GM19043 (cell line): ENCODE measurements at regions not wholly inside any gene's neighbourhood (a gene's known extent, or its start where the extent isn't known, plus 50 kb on each side); places are given as distances from the start of the nearest gene placed in this dataset.

ENCODE experiments used
- ATAC-seq: cut with Tn5 transposase; IDR thresholded peaks from one replicate; pipeline ENCODE4 v1.9.1; 2021; ENCODE audit warnings: low read depth; ENCODE audit not compliant: unreplicated experiment

DNA sequence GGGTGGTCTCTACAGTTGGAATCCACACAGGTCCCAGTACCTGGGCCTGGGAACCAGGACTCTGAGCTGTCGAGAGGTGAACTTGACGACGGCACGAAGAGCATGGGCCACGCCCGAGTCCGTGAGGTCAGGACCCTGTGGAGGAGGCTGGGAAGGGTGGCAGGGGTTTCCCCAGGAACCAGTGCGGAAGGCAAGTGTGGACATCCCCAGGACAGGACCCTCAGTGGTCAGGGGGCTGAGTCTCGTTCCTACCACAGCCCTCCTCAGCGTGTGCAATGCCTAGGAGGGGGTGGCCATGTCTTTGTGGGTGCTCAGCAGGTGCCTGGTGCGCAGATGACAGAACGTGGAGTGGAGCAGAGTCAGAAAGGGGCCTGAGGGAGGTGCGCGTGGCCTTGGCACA is 335.6 kb upstream of the SALL3 start:
- no peak for ATAC-seq

DNA sequence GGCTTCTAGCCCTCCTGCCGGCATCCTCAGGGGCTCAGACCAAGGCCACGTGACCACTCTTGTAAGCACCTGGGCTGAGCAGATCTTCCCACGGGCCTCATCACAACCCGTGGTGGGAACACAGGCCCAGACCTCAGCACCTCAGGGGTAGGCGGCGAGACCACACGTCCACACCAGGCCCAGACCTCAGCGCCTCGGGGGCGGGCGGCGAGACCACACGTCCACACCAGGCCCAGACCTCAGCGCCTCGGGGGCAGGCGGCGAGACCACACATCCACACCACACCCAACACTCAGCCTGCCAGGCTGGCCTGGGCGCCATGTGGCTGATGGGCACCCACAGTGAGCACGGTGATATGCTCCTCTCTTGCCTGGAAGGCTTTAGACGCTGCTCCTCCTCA is 334.4 kb upstream of the SALL3 start:
- ATAC-seq, result no peak

DNA sequence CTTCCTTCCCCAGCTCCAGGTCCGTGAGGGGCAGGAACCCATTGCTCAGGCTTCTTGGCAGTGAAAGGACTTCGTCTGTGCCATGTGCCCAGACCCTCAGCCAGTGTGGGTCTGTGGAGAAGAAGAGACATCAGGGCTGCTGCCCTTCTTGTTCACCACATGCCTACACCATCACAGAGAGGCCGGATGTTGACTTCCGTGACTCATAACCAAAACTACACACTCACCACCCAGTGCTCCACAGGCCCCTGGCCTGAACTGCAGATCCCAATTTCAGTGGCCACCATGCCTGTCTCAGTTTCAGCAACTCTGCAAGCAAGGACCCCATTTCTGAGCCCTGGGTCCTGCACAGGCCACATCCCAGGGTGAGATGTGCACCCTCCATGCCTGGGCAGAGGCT is 332.6 kb upstream of the SALL3 start:
- no peak for ATAC-seq

DNA sequence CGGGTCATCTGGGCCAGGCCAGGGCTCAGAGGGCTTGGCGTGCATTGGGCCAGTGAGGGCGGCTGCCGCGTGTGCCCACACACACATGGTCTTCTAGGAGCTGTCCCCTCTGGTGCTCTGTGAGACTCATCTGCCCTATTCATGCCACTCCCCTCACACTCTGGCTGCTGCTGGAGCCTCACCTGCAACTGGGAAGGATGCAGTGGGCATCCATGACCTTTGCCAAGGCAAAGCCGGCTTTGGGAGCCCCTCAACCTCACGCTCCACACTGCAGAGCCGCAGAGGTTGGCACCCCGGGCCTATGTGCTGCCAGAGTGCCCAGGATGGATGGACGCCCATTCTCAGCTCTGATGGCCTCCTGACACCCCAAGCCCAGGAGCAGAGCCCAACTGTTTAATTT is 330.2 kb upstream of the SALL3 start:
- ATAC-seq, result no peak

DNA sequence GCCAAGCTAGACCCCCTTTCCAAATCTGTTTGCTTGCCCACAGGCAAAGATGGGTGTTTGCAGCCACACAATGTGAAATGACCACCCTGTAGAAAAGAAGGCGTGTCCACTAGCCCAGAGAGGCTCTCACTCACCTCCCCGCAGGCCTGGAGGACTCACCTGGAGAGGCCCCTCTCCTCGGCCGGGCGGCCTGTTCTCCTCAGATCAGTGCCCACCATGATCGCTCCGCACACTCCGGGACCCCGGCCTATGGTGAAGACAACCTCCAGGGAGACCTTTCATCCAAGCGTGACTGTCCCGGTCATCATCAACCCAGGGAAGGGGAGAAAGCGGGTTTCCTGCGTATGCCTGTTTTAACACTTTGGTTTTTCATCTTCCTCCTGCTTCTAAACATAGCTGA is 328.7 kb upstream of the SALL3 start:
- ATAC-seq, result no peak

DNA sequence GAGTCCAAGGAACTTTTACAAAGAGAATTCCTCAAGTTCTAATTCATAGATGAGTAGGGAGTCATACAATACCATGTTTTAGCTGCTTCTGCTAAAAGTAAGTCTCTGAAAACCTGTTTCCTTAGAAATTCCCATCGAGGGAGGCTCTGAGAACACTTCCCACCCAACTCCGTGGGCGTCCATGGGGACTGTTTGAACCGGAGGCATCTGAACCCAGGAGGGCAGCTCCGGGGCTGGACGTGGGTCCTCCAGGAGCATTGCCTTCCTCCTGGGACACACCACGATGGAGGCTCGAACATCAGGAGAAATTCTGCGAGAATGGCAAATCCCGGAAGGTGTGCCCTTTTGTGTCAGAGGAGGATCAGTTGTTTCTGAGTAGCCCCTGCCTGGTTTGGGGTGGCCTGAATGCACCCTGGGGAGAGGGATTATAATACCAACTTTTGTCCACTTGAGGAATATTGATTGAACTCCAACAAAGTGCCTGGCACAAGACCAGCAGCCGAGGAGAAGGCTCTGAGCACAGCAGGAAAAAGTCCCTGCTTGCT is 327.5 kb upstream of the SALL3 start:
- ATAC-seq, result no peak

DNA sequence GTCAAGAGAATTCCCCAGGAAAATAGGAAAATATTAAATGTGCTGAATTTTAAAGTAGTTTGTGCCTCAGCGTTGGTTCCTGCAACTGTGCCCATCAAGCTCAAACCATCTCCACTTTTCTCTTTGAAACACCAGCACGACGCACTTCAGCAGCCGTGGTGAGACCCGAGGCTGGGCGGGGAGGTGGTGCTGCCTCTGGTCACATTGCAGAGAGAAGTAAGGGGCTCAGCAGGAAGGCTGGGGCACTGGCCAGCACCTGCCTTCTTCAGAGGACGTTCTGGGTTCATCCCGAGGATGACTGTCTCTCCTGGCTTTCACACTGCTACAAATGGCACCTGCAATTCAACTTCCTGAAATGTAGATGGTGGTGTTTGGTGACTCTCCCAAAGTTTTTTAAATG is 323.7 kb upstream of the SALL3 start:
- no peak for ATAC-seq

DNA sequence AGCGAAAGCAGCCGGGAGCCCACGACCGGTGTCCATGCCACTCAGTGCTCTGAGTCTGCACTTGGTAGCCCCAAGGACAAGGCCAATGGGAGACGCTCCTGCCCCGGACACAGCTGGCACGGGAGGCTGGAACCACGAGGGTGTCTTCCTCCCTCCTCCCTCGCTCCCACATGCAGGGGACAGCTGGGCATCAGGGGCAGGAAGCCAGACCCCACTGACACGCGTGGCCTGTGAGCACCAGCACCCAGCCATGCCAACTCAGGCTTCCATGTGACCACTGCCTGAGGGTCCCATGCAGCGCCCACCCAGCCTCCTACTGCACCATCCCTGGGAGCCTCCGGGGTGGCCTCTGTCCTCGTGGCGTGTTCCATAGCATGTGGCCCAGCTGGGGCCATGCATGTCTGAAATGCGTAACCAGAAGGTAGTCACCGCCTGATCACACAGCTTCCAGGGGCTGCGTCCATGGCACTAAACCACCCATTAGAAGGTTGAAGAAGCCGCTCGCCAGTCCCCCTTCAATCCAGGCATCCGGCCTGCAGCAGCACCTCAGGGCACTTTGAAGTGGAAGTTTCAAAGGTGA is 323.2 kb upstream of the SALL3 start:
- no peak for ATAC-seq

DNA sequence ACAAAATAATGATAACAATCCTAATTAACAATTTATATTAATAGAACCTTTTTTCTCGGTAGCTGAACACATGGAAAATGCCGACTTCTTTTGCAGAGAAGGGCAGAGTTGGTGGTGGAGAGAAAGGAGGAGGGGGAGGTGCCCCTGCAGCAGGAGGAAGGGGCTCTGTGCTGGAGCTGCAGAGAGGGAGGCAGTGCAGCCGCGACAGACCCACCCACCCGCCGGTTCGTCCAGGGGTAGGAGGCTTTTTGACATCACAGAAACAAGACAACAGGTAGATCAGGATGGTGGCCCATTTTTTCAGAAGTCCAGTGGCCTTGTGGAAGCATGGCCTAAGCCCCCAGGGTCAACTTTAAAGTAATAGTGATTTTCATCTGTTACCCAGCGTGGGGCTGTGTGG is 321.1 kb upstream of the SALL3 start:
- ATAC-seq, result no peak

DNA sequence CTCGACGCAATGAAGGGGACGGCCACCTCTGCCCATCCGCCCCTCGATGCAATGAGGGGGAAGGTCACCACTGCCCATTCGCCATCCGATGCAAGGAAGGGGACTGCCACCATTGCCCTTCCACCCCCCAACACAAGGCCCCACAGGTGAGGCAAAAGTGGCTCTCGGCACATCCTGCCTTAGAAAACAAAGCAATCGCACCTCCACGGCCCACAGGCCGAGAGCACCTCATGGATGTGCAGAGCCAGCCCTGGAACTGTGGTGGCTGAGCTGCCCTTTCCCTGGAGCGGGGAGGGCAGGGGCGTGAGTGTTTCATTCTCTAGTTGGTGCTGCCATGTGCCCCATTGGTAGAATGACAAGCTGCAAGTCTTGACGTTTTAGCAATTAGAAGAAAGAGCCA is 320.6 kb upstream of the SALL3 start:
- no peak for ATAC-seq

DNA sequence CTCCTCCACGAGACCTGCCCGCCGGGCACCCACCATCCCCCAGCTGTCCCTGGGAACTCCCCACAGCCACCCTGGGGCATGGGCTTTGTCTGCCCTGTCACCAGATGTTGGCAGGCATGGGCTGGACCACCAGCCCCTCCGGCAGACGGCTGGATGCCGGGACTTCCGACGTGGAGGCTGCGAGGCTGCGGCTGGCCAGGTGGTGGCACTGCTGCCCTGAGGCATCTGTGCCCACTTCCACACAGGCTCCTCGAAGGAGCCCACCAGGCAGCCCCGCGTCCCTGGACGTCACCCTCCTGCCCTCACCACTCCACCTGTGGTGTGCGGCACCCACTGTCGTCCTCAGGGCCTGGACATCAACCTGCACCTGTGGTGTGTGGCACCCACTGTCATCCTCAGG is 319.9 kb upstream of the SALL3 start:
- ATAC-seq, result no peak

DNA sequence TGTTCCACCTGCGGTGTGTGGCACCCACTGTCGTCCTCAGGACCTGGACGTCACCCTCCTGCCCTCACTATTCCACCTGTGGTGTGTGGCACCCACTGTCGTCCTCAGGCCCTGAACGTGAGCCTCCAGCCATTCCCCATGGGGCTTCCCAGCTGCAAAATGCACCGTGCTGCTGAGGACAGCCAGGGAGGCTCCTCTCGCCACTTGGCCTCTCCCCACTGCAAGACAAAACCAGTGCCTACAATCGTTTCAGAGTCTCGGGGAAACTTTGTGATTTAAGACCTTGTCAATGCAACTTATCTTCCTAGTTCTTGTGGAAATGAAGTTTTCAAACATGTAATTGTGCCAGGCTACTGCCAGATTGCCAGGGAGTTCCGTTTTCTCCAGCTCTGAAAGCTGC is 319.3 kb upstream of the SALL3 start:
- no peak for ATAC-seq

DNA sequence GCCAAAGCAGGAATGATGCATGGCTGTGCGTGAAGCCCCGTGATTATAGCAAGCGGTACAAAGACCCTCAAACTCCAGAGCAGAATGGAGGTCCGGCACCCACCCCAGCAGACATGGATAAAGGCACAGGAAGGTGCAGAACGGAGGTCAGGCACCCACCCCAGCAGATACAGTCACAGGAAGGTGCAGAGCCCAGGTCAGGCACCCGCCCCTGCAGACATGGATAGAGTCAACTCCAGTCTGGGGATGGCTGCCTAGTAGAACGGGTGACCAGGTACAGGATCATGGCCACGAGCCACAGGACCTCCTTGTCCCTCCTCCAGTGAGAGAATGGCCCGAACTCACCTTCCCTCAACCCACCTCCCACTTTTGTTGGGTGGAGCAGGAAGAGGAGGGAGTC is 318.3 kb upstream of the SALL3 start:
- no peak for ATAC-seq

DNA sequence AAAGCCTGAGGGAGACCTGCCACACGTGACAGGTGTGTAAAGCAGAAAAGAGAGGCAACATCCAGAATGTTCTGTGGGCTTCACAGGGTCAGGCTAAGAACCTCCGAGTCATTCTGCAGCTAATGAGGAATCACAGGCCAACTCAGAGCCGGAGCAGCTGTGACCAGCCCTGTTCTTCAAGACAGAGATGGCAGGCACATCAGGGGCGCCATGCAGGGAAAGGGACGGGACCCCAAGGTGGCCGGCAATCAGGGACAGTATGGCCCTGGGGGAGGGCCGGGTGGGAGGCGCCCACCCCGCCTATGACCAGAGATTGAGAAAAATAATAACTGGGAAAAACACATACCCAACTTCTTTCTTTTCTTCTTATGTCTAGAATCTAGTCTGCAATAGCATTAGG is 316.7 kb upstream of the SALL3 start:
- no peak for ATAC-seq

DNA sequence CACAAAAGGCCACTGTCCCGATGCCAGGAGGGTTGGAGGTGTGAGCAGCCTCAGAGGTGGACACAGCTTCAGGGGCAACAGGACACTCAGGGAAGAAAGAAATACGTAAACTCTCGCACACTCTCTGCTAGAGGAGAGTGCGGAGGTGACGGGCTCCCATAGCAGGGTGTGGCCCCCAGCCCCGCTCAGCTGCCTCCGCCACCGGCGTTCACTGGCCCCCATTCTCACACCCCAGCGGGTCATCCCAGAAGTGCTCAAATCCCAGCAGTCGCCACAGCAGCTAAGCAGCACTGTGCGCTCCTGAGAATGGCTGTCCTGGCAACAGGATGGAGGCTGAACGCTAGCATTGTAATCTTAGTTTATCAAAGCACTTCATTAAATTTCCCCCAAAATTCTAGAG is 315.6 kb upstream of the SALL3 start:
- ATAC-seq, result no peak

DNA sequence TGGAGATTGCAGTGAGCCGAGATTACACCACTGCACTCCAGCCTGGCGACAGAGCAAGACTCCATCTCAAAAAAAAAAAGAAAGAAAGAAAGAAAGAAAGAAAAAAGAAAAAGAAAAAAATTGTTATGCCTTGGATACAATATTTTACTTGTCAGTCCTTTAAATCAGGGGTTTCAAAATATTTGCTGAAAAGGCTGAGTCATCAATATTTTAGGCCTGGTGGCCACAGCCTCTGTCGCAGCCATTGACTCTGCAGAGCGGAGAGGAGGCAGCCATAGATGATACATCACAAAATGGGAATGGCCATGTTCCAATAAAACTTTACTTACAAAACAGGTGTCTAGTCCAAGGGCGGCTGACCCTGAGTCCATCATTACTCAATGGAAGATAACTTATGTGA is 314.8 kb upstream of the SALL3 start:
- no peak for ATAC-seq

DNA sequence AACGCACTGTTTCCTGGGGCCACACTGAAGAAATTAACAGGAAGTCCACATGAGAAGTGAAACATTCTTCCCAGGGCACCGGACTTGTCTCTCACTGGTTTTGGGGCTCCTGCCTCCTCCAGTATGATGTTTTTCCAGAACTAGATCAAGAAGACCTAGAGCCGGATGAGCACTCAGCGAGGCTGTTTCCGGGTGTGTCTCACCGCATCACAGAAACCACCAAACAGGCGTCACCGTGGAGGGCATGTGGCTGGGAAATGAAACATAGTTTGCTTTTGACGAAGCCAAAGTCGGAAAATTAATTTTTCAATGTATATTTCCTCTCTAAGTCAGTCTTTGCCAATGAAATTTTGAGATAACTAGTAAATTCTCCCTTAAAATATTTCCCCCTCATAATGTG is 314.0 kb upstream of the SALL3 start:
- no peak for ATAC-seq

DNA sequence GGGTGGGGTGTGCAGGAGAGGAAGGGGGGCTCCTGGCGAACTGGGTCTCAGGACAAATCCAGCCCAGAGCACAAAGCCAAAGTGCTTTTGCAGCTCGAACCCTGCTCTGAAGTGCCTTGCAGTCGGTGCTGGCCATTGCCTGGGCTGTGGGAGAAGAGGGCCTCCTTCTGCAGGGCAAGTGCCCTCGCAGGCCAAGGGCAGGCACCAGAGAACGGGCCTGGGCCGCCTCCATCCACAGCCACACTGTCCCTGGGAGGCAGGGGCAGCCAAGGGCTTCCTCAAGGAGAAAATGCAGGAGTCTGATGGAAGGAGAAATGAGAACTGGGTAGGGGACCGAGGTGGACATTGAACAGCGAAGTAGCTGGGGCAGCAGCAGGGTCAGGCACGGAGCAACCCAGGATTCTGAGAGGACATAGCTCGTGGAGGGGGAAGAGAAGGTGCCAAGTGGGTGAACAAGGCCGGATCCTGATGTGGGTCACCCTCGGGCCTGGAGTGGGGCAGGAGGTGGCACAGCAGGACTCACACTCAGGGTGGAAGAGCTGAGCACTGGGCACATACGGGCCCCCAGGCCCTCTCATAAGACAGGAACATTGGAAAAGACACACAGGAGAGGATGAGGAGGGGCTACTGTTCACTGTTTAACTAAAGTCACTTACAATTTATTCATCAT is 312.8 kb upstream of the SALL3 start:
- ATAC-seq, result no peak

DNA sequence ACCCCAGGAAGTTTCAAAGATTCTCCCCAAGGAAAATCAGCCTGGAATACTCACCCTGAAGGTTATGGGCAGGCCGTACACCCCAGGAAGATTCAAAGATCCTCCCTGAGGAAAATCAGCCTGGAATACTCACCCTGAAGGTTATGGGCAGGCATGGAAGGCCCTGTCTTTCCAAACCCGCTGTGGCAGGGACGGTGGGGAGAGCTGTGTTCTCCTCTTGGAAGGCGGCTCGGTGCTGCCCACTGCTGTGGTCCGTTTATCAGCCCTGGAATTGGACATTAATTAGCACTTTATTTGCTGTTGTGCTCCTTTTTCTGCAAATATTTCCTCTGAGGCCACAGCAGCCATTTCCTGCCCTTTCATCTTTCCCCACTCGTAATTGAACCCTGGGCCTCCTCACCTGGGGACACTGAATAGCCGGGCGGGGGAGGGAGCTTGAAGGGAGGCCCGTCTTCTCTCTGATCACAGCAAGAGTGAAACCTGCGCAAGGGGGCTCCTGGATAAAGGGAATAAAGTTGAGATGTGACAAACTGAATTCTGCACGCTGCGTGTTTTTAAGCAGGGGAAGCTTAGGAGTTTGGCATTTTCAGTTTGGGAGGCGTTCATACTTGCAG is 308.7 kb upstream of the SALL3 start:
- no peak for ATAC-seq

DNA sequence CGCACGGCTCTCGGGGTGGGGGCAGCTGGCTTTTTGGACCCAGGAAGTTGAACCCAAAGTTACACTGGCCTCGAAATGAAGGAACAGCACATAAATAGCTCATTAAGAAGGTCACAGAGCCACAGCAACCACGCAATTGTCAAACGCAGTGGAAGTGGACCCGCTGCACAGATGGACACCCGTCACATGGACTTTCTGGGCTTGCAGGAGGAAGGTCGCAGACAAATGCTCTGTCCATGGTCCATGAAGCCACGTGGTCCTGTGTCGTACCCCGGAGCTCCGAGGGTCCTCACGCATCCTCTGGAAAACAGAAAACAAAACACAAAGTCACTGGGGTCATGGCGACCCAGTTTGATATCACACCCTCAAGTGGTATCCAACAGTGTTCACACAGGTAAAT is 308.1 kb upstream of the SALL3 start:
- no peak for ATAC-seq

DNA sequence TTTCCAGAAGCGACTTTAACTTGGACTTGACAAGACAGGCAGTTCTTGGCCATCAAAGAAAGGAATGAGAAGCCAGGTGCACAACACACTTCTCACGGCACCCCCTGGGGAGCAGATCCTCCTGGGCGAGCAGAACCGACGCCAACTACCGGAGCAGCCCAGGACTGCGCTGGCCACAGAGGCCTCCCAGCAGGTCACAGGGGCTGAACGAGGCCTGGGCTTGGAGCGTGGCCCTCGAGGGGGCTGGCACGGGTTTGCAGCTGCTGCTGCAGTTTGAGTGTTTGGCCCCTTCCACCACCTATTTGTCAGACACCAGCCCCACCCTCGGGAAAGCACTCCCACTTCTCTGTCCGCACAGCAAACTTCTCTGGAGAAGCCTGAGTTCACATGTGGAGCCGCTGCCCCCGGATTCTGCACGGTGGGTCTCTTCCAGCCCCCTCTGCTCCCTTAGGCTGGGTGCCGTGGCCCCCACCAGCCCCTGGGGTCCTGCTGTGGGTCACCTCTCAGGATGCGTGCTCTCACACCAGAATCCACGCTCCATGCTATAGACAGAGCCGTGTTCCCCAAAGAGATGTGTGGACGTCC is 306.7 kb upstream of the SALL3 start:
- no peak for ATAC-seq
